GM21528 (cell line): ENCODE measurements at regions not wholly inside any gene's neighbourhood (a gene's known extent, or its start where the extent isn't known, plus 50 kb on each side); places are given as distances from the start of the nearest gene placed in this dataset.

Source experiments
- ATAC-seq: cut with Tn5 transposase; IDR thresholded peaks from one replicate; pipeline ENCODE4 v1.9.1; 2021; ENCODE audit warnings: mild to moderate bottlenecking, moderate library complexity; ENCODE audit not compliant: unreplicated experiment, low FRiP score

- no peak for ATAC-seq
Measured at GRCh38 chr2:151197184-151198108, 64.2 kb downstream of the RBM43 start.

GRCh38 chr2:151193576-151193975 lies 68.1 kb downstream of the RBM43 start:
- no peak for ATAC-seq

GRCh38 chr2:151192681-151193080 lies 69.0 kb downstream of the RBM43 start:
- no peak for ATAC-seq

GRCh38 chr2:151191001-151191400 lies 70.7 kb downstream of the RBM43 start:
- no peak for ATAC-seq

- no peak for ATAC-seq
Measured at GRCh38 chr2:151189125-151189524, 72.5 kb downstream of the RBM43 start.

- ATAC-seq = no peak
Measured at GRCh38 chr2:151186011-151186410, 75.7 kb downstream of the RBM43 start.

GRCh38 chr2:151182899-151183809 lies 78.5 kb downstream of the RBM43 start:
- ATAC-seq = no peak

- no peak for ATAC-seq
Measured at GRCh38 chr2:151182396-151182795, 79.3 kb downstream of the RBM43 start.

GRCh38 chr2:151181524-151181923 lies 80.1 kb downstream of the RBM43 start:
- no peak for ATAC-seq

GRCh38 chr2:151180123-151180522 lies 81.5 kb downstream of the RBM43 start:
- ATAC-seq = no peak

- ATAC-seq = no peak
Measured at GRCh38 chr2:151178207-151178606, 83.5 kb downstream of the RBM43 start.

GRCh38 chr2:151177756-151178155 lies 83.9 kb downstream of the RBM43 start:
- ATAC-seq = no peak

- ATAC-seq = no peak
Measured at GRCh38 chr2:151176661-151177060, 85.0 kb downstream of the RBM43 start.

GRCh38 chr2:151175864-151176263 lies 85.8 kb downstream of the RBM43 start:
- ATAC-seq = no peak

GRCh38 chr2:151174127-151174526 lies 87.5 kb downstream of the RBM43 start:
- ATAC-seq = no peak

- no peak for ATAC-seq
Measured at GRCh38 chr2:151171186-151171585, 90.5 kb downstream of the RBM43 start.

- no peak for ATAC-seq
Measured at GRCh38 chr2:151166410-151166809, 95.3 kb downstream of the RBM43 start.

- ATAC-seq = no peak
Measured at GRCh38 chr2:151165105-151165684, 96.5 kb downstream of the RBM43 start.

- no peak for ATAC-seq
Measured at GRCh38 chr2:151161821-151162551, 99.7 kb downstream of the RBM43 start.

GRCh38 chr2:151159109-151159662 lies 102.5 kb downstream of the RBM43 start:
- ATAC-seq = no peak
